H9 (cell line): ENCODE measurements at regions not wholly inside any gene's neighbourhood (a gene's known extent, or its start where the extent isn't known, plus 50 kb on each side); places are given as distances from the start of the nearest gene placed in this dataset.
A peak's percentile ranks its signal among the peaks of the same experiment; 100 is the strongest.

Experiments used
- DNase-seq: peaks from one replicate; pipeline ENCODE4 v3.0.0-alpha.2; 2017
- H2AFZ ChIP-seq: one replicate; pipeline ENCODE4 v1.6.1; 2013; ENCODE audit warnings: mild to moderate bottlenecking, low read length, control low read depth, moderate library complexity
- H2AK5ac ChIP-seq: 2 replicates; pipeline ENCODE4 v1.6.1; 2013; ENCODE audit warnings: low read length, control low read depth, mixed read lengths; ENCODE audit not compliant: insufficient read length
- H2BK120ac ChIP-seq: one replicate; pipeline ENCODE4 v1.6.1; 2013; ENCODE audit warnings: low read depth, mild to moderate bottlenecking, low read length, control low read depth, inconsistent platforms; ENCODE audit not compliant: poor library complexity, severe bottlenecking
- H2BK12ac ChIP-seq: 2 replicates; pipeline ENCODE4 v1.6.1; 2013; ENCODE audit warnings: low read length, control low read depth, mixed read lengths, low read depth; ENCODE audit not compliant: insufficient read length
- H2BK15ac ChIP-seq: 2 replicates; pipeline ENCODE4 v1.6.1; 2013; ENCODE audit warnings: low read depth, low read length, control low read depth
- H2BK20ac ChIP-seq: one replicate; pipeline ENCODE4 v1.6.1; 2013; ENCODE audit warnings: low read depth, mild to moderate bottlenecking, low read length, control low read depth, inconsistent platforms; ENCODE audit not compliant: poor library complexity, severe bottlenecking
- H2BK5ac ChIP-seq: 2 replicates; pipeline ENCODE4 v1.6.1; 2013; ENCODE audit warnings: low read length, control low read depth, mixed read lengths; ENCODE audit not compliant: insufficient read length
- H3K14ac ChIP-seq: 2 replicates; pipeline ENCODE4 v1.6.1; 2013; ENCODE audit warnings: low read length, control low read depth; ENCODE audit not compliant: insufficient read depth
- H3K18ac ChIP-seq: 2 replicates; pipeline ENCODE4 v1.6.1; 2013; ENCODE audit warnings: low read depth, mild to moderate bottlenecking, mixed read lengths, low read length, control low read depth; ENCODE audit not compliant: insufficient read length
- H3K23ac ChIP-seq: 2 replicates; pipeline ENCODE4 v1.6.1; 2013; ENCODE audit warnings: low read length, control low read depth, mixed read lengths, low read depth; ENCODE audit not compliant: insufficient read length
- H3K23me2 ChIP-seq: 2 replicates; pipeline ENCODE4 v1.6.1; 2013; ENCODE audit warnings: low read depth, mild to moderate bottlenecking, mixed read lengths, low read length, control low read depth; ENCODE audit not compliant: insufficient read length, poor library complexity, severe bottlenecking
- H3K27ac ChIP-seq: 2 replicates; pipeline ENCODE4 v1.5.1; 2013; ENCODE audit warnings: low read length, control low read depth, mixed read lengths, low read depth; ENCODE audit not compliant: insufficient read length
- H3K27me3 ChIP-seq: 2 replicates; pipeline ENCODE4 v1.6.1; 2013; ENCODE audit warnings: low read length, control low read depth, inconsistent platforms; ENCODE audit not compliant: insufficient read depth
- H3K4ac ChIP-seq: 2 replicates; pipeline ENCODE4 v1.6.1; 2013; ENCODE audit warnings: low read depth, mild to moderate bottlenecking, control low read depth, inconsistent platforms, low read length, moderate library complexity
- H3K4me1 ChIP-seq: 2 replicates; pipeline ENCODE4 v1.6.1; 2013; ENCODE audit warnings: low read length, control low read depth, inconsistent platforms; ENCODE audit not compliant: insufficient read depth
- H3K4me2 ChIP-seq: 2 replicates; pipeline ENCODE4 v1.6.1; 2013; ENCODE audit warnings: low read length, control low read depth, mixed read lengths; ENCODE audit not compliant: insufficient read length, insufficient read depth
- H3K56ac ChIP-seq: 2 replicates; pipeline ENCODE4 v1.6.1; 2013; ENCODE audit warnings: low read depth, mild to moderate bottlenecking, mixed read lengths, low read length, control low read depth; ENCODE audit not compliant: insufficient read length
- H3K79me1 ChIP-seq: 2 replicates; pipeline ENCODE4 v1.6.1; 2013; ENCODE audit warnings: low read depth, mild to moderate bottlenecking, moderate library complexity, low read length, control low read depth, inconsistent platforms; ENCODE audit not compliant: insufficient read depth, poor library complexity, severe bottlenecking
- H3K79me2 ChIP-seq: 2 replicates; pipeline ENCODE4 v1.6.1; 2013; ENCODE audit warnings: low read length, control low read depth, inconsistent platforms; ENCODE audit not compliant: insufficient read depth
- H3K9ac ChIP-seq: 2 replicates; pipeline ENCODE4 v1.6.1; 2013; ENCODE audit warnings: low read length, control low read depth, mixed read lengths; ENCODE audit not compliant: insufficient read length; ENCODE audit errors: extremely low read depth
- H3K9me3 ChIP-seq: one replicate; pipeline ENCODE4 v1.6.1; 2013; ENCODE audit warnings: low read depth, low read length, inconsistent platforms; ENCODE audit not compliant: control insufficient read depth
- H3T11ph ChIP-seq: one replicate; pipeline ENCODE4 v1.6.1; 2013; ENCODE audit warnings: mild to moderate bottlenecking, low read length, control low read depth, inconsistent platforms
- H4K20me1 ChIP-seq: one replicate; pipeline ENCODE4 v1.6.1; 2013; ENCODE audit not compliant: control insufficient read depth, insufficient read length, insufficient read depth
- H4K5ac ChIP-seq: 2 replicates; pipeline ENCODE4 v1.6.1; 2013; ENCODE audit warnings: low read depth, mild to moderate bottlenecking, mixed read lengths, low read length, control low read depth; ENCODE audit not compliant: insufficient read length
- H4K8ac ChIP-seq: replicated peaks from 2 replicates; pipeline ENCODE4 v1.6.1; 2013; ENCODE audit warnings: low read length, control low read depth, mixed read lengths, low read depth; ENCODE audit not compliant: insufficient read length
- H4K91ac ChIP-seq: 2 replicates; pipeline ENCODE4 v1.6.1; 2013; ENCODE audit warnings: low read depth, mild to moderate bottlenecking, moderate library complexity, mixed read lengths, low read length, control low read depth; ENCODE audit not compliant: insufficient read length
- H3K27ac Mint-ChIP-seq, 3 experiments: 2 replicates in 2 of 3; 3 replicates in 1 of 3; pipeline ENCODE4 v1.8.0; 2020 to 2021; ENCODE audit warnings: mixed read lengths in 3 of 3, mild to moderate bottlenecking in 1 of 3, moderate library complexity in 1 of 3
- H3K27me3 Mint-ChIP-seq: 2 replicates; pipeline ENCODE4 v1.8.0; 2021; ENCODE audit warnings: low read depth, mild to moderate bottlenecking, moderate library complexity, mixed read lengths
- H3K36me3 Mint-ChIP-seq, 3 experiments: 2 replicates in 2 of 3; 3 replicates in 1 of 3; pipeline ENCODE4 v1.8.0; 2020 to 2021; ENCODE audit warnings: low read depth in 3 of 3, mixed read lengths in 3 of 3; ENCODE audit not compliant: insufficient read depth in 1 of 3
- H3K4me1 Mint-ChIP-seq, 2 experiments: 2 replicates each; pipeline ENCODE4 v1.8.0; 2020; ENCODE audit warnings: mixed read lengths in 2 of 2
- H3K4me3 Mint-ChIP-seq, 2 experiments: 2 replicates in 1 of 2; 3 replicates in 1 of 2; pipeline ENCODE4 v1.8.0; 2020 to 2021; ENCODE audit warnings: mild to moderate bottlenecking in 2 of 2, mixed read lengths in 2 of 2, moderate library complexity in 1 of 2
- H3K9me3 Mint-ChIP-seq, 2 experiments: 2 replicates in 1 of 2; 3 replicates in 1 of 2; pipeline ENCODE4 v1.8.0; 2020; ENCODE audit warnings: mild to moderate bottlenecking in 2 of 2, mixed read lengths in 2 of 2, moderate library complexity in 1 of 2
- WGBS: extraction: QIAGEN DNeasy Blood & Tissue Kit; methylation state at CpG from one replicate; pipeline ENCODE4 v1.1.7; 2013; ENCODE audit warnings: missing lambda C conversion rate, low lambda C conversion rate, mixed read lengths; ENCODE audit not compliant: insufficient read length; ENCODE audit errors: extremely low coverage; 5-methylcytosine and 5-hydroxymethylcytosine counted together
- TF ChIP-seq, protein P1 (sequence below): fragments of 200-600 bp; sonication (generic); conservative IDR thresholded peaks from 3 replicates; pipeline ENCODE4 v1.8.0; 2021; ENCODE audit warnings: antibody characterized with exemption, mild to moderate bottlenecking

DNA sequence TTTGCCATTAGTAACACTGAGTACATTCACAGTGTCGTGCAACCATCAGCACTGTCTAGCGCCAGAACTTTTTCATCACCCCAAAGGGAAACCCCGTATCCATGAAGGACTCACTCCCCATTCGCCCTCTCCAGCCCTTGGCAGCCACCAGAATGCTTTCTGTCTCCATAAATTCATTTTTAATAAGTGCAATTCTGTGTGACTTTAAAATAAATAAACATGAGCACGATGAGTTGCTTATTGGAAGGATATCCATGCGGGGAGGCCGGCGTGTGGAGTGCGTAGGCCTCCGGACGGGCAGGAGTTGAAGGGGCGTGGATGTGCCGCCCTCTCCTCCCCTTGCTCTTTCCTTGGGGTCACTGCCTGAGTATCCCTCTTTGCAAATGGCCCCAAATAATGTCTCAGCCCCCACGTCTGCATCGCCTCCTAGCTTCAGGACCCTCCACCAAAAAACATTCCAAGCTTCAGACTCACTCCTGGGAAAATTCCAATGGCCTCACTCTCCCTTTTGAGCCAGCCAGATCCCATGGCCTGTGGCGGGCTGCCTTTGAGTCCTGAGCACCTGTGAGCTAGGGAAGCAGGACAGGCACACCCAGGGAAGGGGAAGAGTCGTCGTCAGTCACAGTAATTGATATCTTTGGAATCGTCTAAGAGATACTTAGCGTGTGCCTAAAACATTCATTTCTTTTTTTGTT is 306.3 kb downstream of the SEC14L1 start:
- Histone ChIP-seq H3K79me2 (no peaks in the 10 kb centered on the region; the same call in 1 of the 2 replicates), H2BK12ac (no peak overlapping the region), H3K4me1 (peaks cover 3% of the 10 kb centered on the region; the same call in 1 of the 2 replicates), H3K79me1 (no peaks in the 10 kb centered on the region), H3K4ac (no peak overlapping the region), H2AK5ac (no peak overlapping the region), H3K23me2 (peaks cover 15% of the 10 kb centered on the region), H3K27ac (no peak overlapping the region), H4K5ac (no peak overlapping the region), H3K18ac (no peak overlapping the region), H2BK20ac (no peak overlapping the region), H3K9me3 (no peaks in the 10 kb centered on the region), H3T11ph (no peak overlapping the region), H3K9ac (no peak overlapping the region), H2BK120ac (no peak overlapping the region), H3K27me3 (no peaks in the 10 kb centered on the region), H4K8ac (no peak overlapping the region), H3K56ac (no peak overlapping the region), H2BK15ac (no peak overlapping the region), H2AFZ (no peak overlapping the region), H3K14ac (no peak overlapping the region), H3K23ac (no peak overlapping the region), H3K4me2 (no peak overlapping the region), H4K20me1 (peaks cover 3% of the 10 kb centered on the region), H4K91ac (no peak overlapping the region), H2BK5ac (no peak overlapping the region)
- no peak for DNase-seq
- Mint-ChIP-seq H3K9me3 (no peaks in the 10 kb centered on the region; a peak in 1 of 5 replicates), H3K4me3 (no peak overlapping the region), H3K4me1 (peaks cover 31 to 40% of the 10 kb centered on the region in 2 experiments), H3K27me3 (no peaks in the 10 kb centered on the region; the same call in 1 of the 2 replicates), H3K36me3 (peaks cover 0 to 2% (median 0%) of the 10 kb centered on the region in 3 experiments; a peak in 3 of 7 replicates), H3K27ac (peak overlapping the region in 2 of 3 experiments; percentile 48; a peak in 4 of 7 replicates)
- WGBS = no CpG with 5 or more reads among the region's 20 CpGs
- TF ChIP-seq, protein P1, sequence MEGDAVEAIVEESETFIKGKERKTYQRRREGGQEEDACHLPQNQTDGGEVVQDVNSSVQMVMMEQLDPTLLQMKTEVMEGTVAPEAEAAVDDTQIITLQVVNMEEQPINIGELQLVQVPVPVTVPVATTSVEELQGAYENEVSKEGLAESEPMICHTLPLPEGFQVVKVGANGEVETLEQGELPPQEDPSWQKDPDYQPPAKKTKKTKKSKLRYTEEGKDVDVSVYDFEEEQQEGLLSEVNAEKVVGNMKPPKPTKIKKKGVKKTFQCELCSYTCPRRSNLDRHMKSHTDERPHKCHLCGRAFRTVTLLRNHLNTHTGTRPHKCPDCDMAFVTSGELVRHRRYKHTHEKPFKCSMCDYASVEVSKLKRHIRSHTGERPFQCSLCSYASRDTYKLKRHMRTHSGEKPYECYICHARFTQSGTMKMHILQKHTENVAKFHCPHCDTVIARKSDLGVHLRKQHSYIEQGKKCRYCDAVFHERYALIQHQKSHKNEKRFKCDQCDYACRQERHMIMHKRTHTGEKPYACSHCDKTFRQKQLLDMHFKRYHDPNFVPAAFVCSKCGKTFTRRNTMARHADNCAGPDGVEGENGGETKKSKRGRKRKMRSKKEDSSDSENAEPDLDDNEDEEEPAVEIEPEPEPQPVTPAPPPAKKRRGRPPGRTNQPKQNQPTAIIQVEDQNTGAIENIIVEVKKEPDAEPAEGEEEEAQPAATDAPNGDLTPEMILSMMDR = no peak
